HG02840 (cell line): ENCODE measurements at regions not wholly inside any gene's neighbourhood (a gene's known extent, or its start where the extent isn't known, plus 50 kb on each side); places are given as distances from the start of the nearest gene placed in this dataset.
"Not testable (repeated sequence)": the region's sequence is repeated elsewhere in the genome, so short reads cannot be mapped to it uniquely, and the experiment has no call there.

Experiments
- ATAC-seq: cut with Tn5 transposase; IDR thresholded peaks from one replicate; pipeline ENCODE4 v1.9.1; 2021; ENCODE audit warnings: mild to moderate bottlenecking, moderate library complexity, moderate number of reproducible peaks; ENCODE audit not compliant: unreplicated experiment, low FRiP score

GRCh38 chr7:115574681-115575291 lies 455.8 kb downstream of the TFEC start:
- no peak for ATAC-seq

- ATAC-seq = no peak
Observed at GRCh38 chr7:115572111-115572510, 458.5 kb downstream of the TFEC start.

DNA sequence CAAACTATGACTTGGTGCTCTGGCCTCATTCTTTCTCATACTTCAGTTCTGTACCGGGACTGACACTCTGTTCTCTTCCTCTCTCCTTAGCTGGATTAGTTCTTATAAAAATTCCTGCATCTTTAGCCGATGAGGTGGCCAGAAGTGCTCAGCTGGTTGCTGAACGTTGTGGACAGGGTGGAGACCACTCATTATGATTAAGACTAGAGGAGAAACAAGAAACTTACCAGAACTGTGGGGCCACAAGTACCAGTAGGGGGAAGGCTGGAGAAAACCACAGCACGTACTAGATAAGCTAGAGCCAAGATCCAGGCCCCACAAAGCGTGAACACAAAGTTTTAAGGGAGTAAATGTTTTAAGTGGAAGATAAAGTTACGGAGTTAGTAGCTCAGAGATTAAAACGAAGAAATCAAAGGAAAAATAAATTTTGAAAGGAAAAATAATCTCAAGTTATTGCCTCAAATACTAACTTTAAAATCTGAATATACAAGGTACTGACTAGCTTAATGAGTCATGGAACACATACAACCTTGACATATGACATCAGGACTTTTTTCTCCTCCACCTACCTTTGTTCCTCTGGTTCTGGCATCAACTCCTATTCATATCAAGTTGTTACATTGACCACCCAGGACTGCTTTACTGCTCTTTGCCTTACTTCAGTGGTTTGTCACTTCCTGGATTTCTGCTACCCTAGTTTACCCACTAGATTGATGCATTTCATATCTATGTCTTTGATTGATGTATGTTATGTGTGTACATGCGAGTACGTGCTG lies 469.0 kb downstream of the TFEC start:
- no peak for ATAC-seq

GRCh38 chr7:115559877-115560276 lies 470.7 kb downstream of the TFEC start:
- ATAC-seq = no peak

DNA sequence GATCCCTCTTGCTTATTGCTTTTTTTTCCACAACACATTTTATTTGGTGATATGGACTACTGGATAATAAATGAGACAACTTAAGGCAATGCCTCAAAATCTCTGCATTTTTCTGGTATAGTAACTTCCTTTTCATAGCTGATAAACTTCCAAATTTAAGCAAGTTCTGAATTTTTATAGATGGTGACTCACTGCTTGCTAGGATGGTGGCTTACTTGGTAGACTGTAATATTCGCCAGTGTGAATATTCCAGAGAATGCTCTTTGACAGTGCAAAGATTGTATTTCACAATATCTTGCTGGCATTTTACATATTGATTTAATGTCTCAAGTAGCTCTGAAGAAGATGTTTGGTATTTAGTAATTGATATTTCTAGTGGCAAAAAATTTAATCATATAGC lies 472.4 kb downstream of the TFEC start:
- no peak for ATAC-seq

DNA sequence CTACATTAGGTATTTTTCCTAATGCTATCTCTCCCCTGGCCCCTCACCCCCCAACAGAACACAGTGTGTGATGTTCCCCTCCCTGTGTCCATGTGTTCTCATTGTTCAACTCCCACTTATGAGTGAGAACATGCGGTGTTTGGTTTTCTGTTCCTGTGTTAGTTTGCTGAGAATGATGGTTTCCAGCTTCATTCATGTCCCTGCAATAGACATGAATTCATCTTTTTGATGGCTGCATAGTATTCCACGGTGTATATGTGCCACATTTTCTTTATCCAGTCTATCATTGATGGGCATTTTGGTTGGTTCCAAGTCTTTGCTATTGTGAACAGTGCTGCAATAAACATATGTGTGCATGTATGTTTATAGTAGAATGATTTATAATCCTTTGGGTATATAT lies 473.3 kb downstream of the TFEC start:
- not testable (repeated sequence) for ATAC-seq

GRCh38 chr7:115552766-115553165 lies 477.8 kb downstream of the TFEC start:
- no peak for ATAC-seq

DNA sequence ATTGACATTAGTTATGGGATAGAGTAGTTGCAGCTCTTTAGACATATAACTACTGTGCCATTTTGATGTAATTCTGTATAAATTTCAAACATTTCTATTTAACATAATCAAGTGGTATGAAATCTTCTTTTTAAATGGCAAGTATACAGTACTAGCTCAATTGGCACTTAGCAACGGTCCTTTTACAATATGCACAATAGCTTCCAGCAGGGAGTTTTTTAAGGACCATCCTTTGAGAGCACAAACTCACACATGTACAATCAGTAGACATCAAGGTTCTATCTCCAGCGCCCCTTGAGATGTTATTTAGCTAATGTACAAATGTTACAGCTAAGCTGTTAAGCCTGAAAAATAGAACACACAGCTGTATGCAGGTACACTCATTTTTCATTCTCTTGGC lies 480.7 kb downstream of the TFEC start:
- ATAC-seq = no peak

GRCh38 chr7:115548756-115549155 lies 481.8 kb downstream of the TFEC start:
- ATAC-seq = no peak

- no peak for ATAC-seq
Observed at GRCh38 chr7:115546790-115547189, 483.8 kb downstream of the TFEC start.

GRCh38 chr7:115533785-115534184 lies 496.8 kb downstream of the TFEC start:
- no peak for ATAC-seq

- ATAC-seq = no peak
Observed at GRCh38 chr7:115526278-115526677, 504.3 kb downstream of the TFEC start.

DNA sequence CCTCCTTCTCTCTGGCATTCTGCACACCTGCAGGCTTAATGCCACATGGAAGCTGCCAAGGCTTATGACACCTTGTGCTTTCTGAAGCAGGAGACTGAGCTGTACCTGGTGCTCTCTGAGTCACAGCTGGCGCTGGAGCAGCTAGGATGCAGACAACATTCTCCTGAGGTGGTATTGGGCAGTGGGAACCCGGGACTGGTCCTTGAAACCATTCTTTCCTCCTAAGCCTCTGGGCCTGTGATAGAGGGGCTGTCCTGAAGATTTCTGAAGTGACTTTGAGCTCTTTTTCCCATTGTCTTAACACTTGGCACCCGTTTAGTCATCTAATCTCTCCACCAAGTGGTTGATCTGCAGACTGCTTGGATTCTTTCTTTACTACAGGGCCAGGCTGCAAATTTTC lies 508.4 kb downstream of the TFEC start:
- no peak for ATAC-seq

DNA sequence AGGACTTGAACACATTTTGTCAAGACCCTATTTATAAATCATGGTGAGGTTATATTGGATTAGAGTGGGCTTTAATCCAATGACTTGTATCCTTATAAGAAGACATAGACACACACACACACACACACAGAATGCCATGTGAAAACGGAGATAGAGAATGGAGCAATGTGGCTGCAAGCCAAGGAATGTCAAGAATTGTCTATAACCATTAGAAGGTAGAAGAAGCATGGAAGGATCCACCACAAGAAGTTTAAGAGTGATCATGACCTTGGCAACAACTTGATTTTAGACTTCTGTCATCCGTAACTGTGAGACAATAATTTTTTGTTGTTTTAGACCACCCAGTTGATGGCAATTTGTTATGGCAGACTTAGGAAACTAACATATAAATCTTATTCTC lies 514.2 kb downstream of the TFEC start:
- no peak for ATAC-seq

- no peak for ATAC-seq
Observed at GRCh38 chr7:115511330-115511729, 519.2 kb downstream of the TFEC start.

- no peak for ATAC-seq
Observed at GRCh38 chr7:115505136-115505535, 525.4 kb downstream of the TFEC start.

DNA sequence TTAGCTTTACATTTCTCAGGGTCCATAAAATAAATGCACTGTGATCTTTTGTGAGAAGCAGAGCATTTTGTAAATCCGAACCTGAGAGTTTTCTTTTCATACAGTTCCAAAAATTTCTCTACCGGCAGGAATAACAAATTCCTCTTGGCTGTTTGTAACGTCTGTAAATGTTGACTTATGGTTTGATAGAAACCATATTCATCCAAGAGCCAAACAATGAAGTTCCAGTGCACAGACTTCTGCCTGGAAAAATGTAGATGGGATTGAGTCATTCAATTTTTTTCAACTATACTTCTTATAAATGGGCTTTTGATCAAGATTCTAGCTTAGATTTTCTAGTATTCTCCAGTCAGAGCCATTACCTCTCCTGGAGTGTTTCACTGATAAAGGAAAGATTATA lies 530.6 kb downstream of the TFEC start:
- ATAC-seq = no peak

DNA sequence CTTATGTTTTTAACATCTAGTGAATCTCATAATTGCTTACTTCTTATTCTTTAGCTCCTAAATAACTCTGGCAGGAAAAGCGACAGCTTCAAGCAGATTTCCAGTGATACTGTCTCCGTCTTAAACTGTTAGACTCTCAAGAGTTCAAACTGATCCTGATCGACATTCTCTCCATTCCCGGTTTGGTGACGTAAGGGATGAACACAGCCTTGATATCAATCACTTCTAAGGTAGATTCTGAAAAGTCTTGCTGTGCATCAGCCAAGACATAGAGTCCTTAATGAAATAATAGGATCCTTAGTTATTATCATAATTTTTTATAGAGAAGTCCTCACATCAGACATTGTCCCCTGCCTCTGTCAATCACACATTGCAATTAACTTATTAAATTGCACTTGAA lies 534.6 kb downstream of the TFEC start:
- no peak for ATAC-seq

GRCh38 chr7:115494529-115495147 lies 535.9 kb downstream of the TFEC start:
- no peak for ATAC-seq

DNA sequence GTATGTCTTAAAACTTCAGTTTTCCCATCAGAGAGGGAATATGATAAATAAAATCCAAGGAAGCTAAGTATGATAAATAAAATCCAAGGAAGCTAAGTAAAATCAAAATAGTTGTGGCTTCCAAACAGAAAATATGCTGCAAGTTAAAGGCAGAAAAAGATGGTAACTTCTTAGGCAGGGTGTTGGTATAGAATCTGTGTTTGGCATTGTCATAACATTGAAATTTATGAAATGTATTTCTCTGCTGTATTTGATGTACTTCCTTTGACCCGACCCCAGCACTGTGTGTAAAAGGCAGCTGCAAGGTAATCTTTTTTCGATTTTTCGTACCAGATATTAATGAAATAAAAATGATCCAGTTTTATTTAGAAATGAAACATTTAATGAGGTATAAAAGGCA lies 537.2 kb downstream of the TFEC start:
- ATAC-seq = no peak

GRCh38 chr7:115491744-115492380 lies 538.7 kb downstream of the TFEC start:
- ATAC-seq = no peak
